Bronchial epithelial cell (primary cell): ENCODE measurements at regions not wholly inside any gene's neighbourhood (a gene's known extent, or its start where the extent isn't known, plus 50 kb on each side); places are given as distances from the start of the nearest gene placed in this dataset.

Source experiments
- DNase-seq: peaks from one replicate; pipeline ENCODE4 v3.0.0-alpha.2; 2010; ENCODE audit warnings: low read depth
- FAIRE-seq: peaks from 2 replicates; lab custom pipeline; 2011; peaks lifted over from hg19 to GRCh38; lab: Jason Lieb, UNC
- H3K27me3 ChIP-seq: 2 replicates; pipeline ENCODE4 v1.5.1; 2011; ENCODE audit warnings: low read length; ENCODE audit not compliant: control insufficient read depth, insufficient read depth
- H3K36me3 ChIP-seq: 2 replicates; pipeline ENCODE4 v1.5.1; 2011; ENCODE audit warnings: low read length; ENCODE audit not compliant: control insufficient read depth, insufficient read depth
- H3K4me3 ChIP-seq: 2 replicates; pipeline ENCODE4 v1.5.1; 2011; ENCODE audit warnings: mild to moderate bottlenecking, low read depth, low read length, control low read depth
- CTCF ChIP-seq: IDR thresholded peaks from 2 replicates; pipeline ENCODE4 v1.5.1; 2011; ENCODE audit warnings: mild to moderate bottlenecking, moderate library complexity, low read length, control low read depth, inconsistent platforms; ENCODE audit not compliant: insufficient read depth, severe bottlenecking

- FAIRE-seq (no peak), DNase-seq (no peak)
- no peak overlapping the region for H3K4me3 ChIP-seq
- no peaks in the 10 kb centered on the region for H3K27me3 ChIP-seq
- H3K36me3 ChIP-seq = no peaks in the 10 kb centered on the region
- no peak for TF ChIP-seq CTCF
Observed at GRCh38 chr1:82446236-82446635, 645.5 kb downstream of the ADGRL2 start.

- no peak for DNase-seq
- no peak for TF ChIP-seq CTCF
- FAIRE-seq = no peak
- Histone ChIP-seq H3K4me3 (no peak overlapping the region), H3K36me3 (no peaks in the 10 kb centered on the region), H3K27me3 (no peaks in the 10 kb centered on the region)
Observed at GRCh38 chr1:82445827-82446226, 645.1 kb downstream of the ADGRL2 start.

- Histone ChIP-seq H3K36me3 (no peaks in the 10 kb centered on the region), H3K27me3 (no peaks in the 10 kb centered on the region), H3K4me3 (no peak overlapping the region)
- no peak for TF ChIP-seq CTCF
- FAIRE-seq = no peak
- no peak for DNase-seq
Observed at GRCh38 chr1:82445132-82445531, 644.4 kb downstream of the ADGRL2 start.

GRCh38 chr1:82441402-82441801, 640.7 kb downstream of the ADGRL2 start:
- H3K27me3 ChIP-seq = no peaks in the 10 kb centered on the region
- TF ChIP-seq CTCF = no peak
- no peaks in the 10 kb centered on the region for H3K36me3 ChIP-seq
- DNase-seq (no peak), FAIRE-seq (no peak)
- no peak overlapping the region for H3K4me3 ChIP-seq

GRCh38 chr1:82423174-82423815, 622.6 kb downstream of the ADGRL2 start:
- Histone ChIP-seq H3K27me3 (no peaks in the 10 kb centered on the region), H3K4me3 (no peak overlapping the region), H3K36me3 (no peaks in the 10 kb centered on the region)
- DNase-seq (no peak), FAIRE-seq (no peak)
- TF ChIP-seq CTCF = no peak

GRCh38 chr1:82421782-82422181, 621.0 kb downstream of the ADGRL2 start:
- no peak for TF ChIP-seq CTCF
- no peak for DNase-seq
- H3K27me3 ChIP-seq = no peaks in the 10 kb centered on the region
- no peak for FAIRE-seq
- no peaks in the 10 kb centered on the region for H3K36me3 ChIP-seq
- H3K4me3 ChIP-seq = no peak overlapping the region
